Right lobe of liver (tissue), 6 donors: ENCODE measurements at regions not wholly inside any gene's neighbourhood (a gene's known extent, or its start where the extent isn't known, plus 50 kb on each side); places are given as distances from the start of the nearest gene placed in this dataset.
A peak's percentile ranks its signal among the peaks of the same experiment; 100 is the strongest.

Source experiments
- ATAC-seq, 4 donors: fragments of 200-7000 bp; cut with Tn5 transposase; one replicate each; pipeline ENCODE4 v1.9.1; 2020; ENCODE audit warnings: mild to moderate bottlenecking in 4 of 4, moderate library complexity in 4 of 4
- DNase-seq, 3 donors: peaks; one replicate each; pipeline ENCODE4 v3.0.0-alpha.2; 2020
- H3K27ac ChIP-seq, 3 donors: fragments of 200-600 bp; one replicate each; pipeline ENCODE4 v1.8.0; 2022
- H3K27me3 ChIP-seq, 2 donors: fragments of 200-600 bp; one replicate each; pipeline ENCODE4 v1.8.0; 2022
- H3K36me3 ChIP-seq, 4 donors: fragments of 200-600 bp; sonication (generic) in 1 of 4; one replicate each; pipeline versions ENCODE4 v1.5.1 to v1.8.0; 2017 to 2022; ENCODE audit warnings: control low read depth in 1 of 4
- H3K4me1 ChIP-seq, 4 donors: fragments of 200-600 bp; sonication (generic) in 1 of 4; one replicate each; pipeline versions ENCODE4 v1.5.1 to v1.8.0; 2017 to 2022; ENCODE audit warnings: control low read depth in 1 of 4
- H3K4me3 ChIP-seq, 3 donors: fragments of 200-600 bp; one replicate each; pipeline ENCODE4 v1.8.0; 2022
- H3K9me3 ChIP-seq, 4 donors: fragments of 200-600 bp; sonication (generic) in 1 of 4; one replicate each; pipeline versions ENCODE4 v1.5.1 to v1.8.0; 2017 to 2022; ENCODE audit warnings: control low read depth in 1 of 4
- CTCF ChIP-seq, 4 donors: fragments of 200-600 bp in 3 of 4; fragments of 450-650 bp in 1 of 4; IDR thresholded peaks; one replicate each; pipeline versions ENCODE4 v1.5.1 to v1.8.0; 2016 to 2022; ENCODE audit warnings: antibody characterized with exemption in 4 of 4, mild to moderate bottlenecking in 2 of 4
- POLR2A ChIP-seq: fragments of 450-650 bp; IDR thresholded peaks from one replicate; pipeline ENCODE4 v1.6.1; 2017; ENCODE audit warnings: antibody characterized with exemption, mild to moderate bottlenecking
- WGBS: methylation state at CpG from one replicate; pipeline ENCODE4 v1.1.6; 2018; ENCODE audit warnings: low coverage, low lambda C conversion rate; ENCODE audit not compliant: insufficient coverage; ENCODE audit errors: missing lambda C conversion rate; 5-methylcytosine and 5-hydroxymethylcytosine counted together
- intact Hi-C, 2 donors: fragments of 100-400 bp; cut with DNase I; formaldehyde crosslinking; loops; one replicate each; pipeline versions ENCODE4 v1.11.2 to v1.14.1; 2022
- small RNA-seq, 2 experiments: library from RNA; depleted of rRNA; stranded (forward); fragments of <200 nt; gene quantifications; one replicate each; pipeline ENCODE3, GENCODE V24; 2016
- donor health status: DM: no; HTN: yes; CAD: no.
- donor health status: DM: no; HTN: no; CAD: no.
- donor health status: DM: no; HTN: no; CAD: no.
- donor health status: DM: no; HTN: yes; CAD: no.
- donor health status: DM: no; HTN: yes; CAD: no.

GRCh38 chr9:99762470-99762869 lies 59.2 kb upstream of the NR4A3 start:
- ATAC-seq = peak in 3 of 4 donors; percentile 37 to 63 (median 50)
- intact Hi-C loops = no loop called here
- H3K27ac ChIP-seq = no peak overlapping the region
- no peaks in the 10 kb centered on the region for H3K9me3 ChIP-seq
- TF ChIP-seq POLR2A (no peak), CTCF (IDR thresholded peaks at IDR 0.05) (no peak)
- H3K4me1 ChIP-seq = no peaks in the 10 kb centered on the region
- no peak for DNase-seq
- H3K27me3 ChIP-seq = no peaks in the 10 kb centered on the region
- H3K4me3 ChIP-seq = no peak overlapping the region
- WGBS = 48% methylated on average over 3 of the region's 3 CpGs
- H3K36me3 ChIP-seq = no peaks in the 10 kb centered on the region

Small RNA genes in the stretch of these regions (small RNA-seq; reads per million reads assigned to genes)
- gene AL137067.1 (0 reads per million in 2 experiments), gene AL137067.2 (0 reads per million in 2 experiments)
